ENCODE measurements at regions not wholly inside any gene's neighbourhood (a gene's known extent, or its start where the extent isn't known, plus 50 kb on each side); places are given as distances from the start of the nearest gene placed in this dataset.

DNA sequence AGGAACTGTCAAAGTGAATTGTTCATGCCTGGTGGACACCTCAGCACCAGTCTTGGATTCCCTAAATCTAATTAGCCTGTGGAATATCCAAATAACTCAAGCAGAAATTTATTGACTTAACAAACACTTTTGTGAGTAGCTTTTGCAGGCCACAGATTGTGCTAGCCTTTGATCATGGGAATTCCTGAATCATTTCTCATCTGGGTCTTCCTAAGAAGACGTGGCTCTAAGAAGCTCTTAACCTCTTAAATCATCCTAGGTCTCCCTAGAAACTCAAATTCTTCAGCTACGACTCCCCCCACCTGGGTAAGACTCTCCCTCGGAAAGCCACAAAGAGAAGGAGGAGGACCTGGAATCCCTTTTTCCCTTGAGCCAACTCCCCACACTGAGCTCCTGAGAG lies 53.8 kb upstream of the PSEN2 start:
- H3K4me3 Mint-ChIP-seq: no peak overlapping the region

DNA sequence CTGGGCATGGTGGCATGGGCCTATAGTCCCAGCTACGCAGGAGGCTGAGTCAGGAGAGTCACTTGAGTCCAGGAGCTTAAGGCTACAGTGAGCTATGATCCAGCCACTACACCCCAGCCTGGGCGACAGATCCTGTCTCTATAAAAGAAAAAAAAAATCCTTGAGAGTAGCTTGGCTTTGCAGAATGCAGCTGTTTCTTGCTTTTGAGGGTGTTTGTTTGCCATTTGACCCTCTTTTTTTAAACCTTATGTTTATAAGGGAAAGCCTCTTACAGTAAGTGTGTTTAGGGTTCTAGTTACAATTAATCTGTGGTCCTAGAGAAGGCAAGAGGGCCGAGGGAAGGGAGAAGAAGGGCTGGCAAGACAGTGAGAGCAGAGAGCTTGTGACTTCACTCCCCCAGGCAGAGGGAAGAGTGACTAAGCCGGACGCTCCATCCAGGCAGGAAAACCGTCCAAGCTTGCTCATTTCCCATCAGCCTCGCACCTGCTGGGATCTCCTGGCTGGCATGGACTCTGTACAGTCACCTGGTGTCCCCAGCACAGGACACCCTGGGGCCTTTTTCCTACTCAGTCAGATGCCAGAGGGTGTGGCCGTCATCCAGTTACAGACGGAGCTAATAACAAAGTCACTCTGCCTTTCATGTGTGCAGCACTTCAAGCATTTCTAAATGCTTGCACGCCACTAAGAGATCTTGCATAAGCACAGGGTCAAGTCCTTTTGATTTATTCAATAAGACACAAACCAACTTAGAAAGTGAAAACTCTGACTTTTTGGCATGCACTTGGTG lies 55.5 kb upstream of the PSEN2 start:
- Mint-ChIP-seq H3K4me1 (peaks cover 0 to 8% (median 4%) of the 10 kb centered on the region in 4 donors), H3K36me3 (no peaks in the 10 kb centered on the region), H3K9me3 (peaks cover 0 to under 1% (median 0%) of the 10 kb centered on the region in 7 donors), H3K27ac (peak overlapping the region in 1 of 3 donors; percentile 91), H3K27me3 (peaks cover 9% of the 10 kb centered on the region), H3K4me3 (no peak overlapping the region)
- Histone ChIP-seq H3K4me3 (ENCODE audit: low read depth, low read length) (no peak overlapping the region), H3K4me1 (ENCODE audit: control insufficient read depth, insufficient read depth, low read length, poor library complexity, severe bottlenecking) (no peaks in the 10 kb centered on the region), H3K36me3 (ENCODE audit: control insufficient read depth, insufficient read depth, low read length) (no peaks in the 10 kb centered on the region), H3K27ac (ENCODE audit: insufficient read depth, low read length, poor library complexity, severe bottlenecking) (no peak overlapping the region), H3K27me3 (ENCODE audit: control insufficient read depth, insufficient read depth, low read length) (no peaks in the 10 kb centered on the region), H3K9me3 (ENCODE audit: control insufficient read depth in 2 of 2, low read length in 2 of 2) (no peaks in the 10 kb centered on the region)
- DNase-seq (peak in 1 of 3 donors; percentile 37), ATAC-seq (ENCODE audit: low read depth in 2 of 2) (peak; percentile 37 to 53)

More for the DNA sequence above, 53.8 kb upstream of the PSEN2 start:
- Mint-ChIP-seq H3K9me3 (peaks cover 0 to 1% (median 0%) of the 10 kb centered on the region in 7 donors), H3K36me3 (no peaks in the 10 kb centered on the region), H3K27ac (no peak overlapping the region), H3K4me1 (peaks cover 0 to 8% (median 4%) of the 10 kb centered on the region in 4 donors), H3K27me3 (peaks cover 12% of the 10 kb centered on the region)
- Histone ChIP-seq H3K4me3 (ENCODE audit: low read depth, low read length) (no peak overlapping the region), H3K27ac (ENCODE audit: insufficient read depth, low read length, poor library complexity, severe bottlenecking) (no peak overlapping the region), H3K9me3 (ENCODE audit: control insufficient read depth in 2 of 2, low read length in 2 of 2) (no peaks in the 10 kb centered on the region), H3K4me1 (ENCODE audit: control insufficient read depth, insufficient read depth, low read length, poor library complexity, severe bottlenecking) (no peaks in the 10 kb centered on the region), H3K27me3 (ENCODE audit: control insufficient read depth, insufficient read depth, low read length) (no peaks in the 10 kb centered on the region), H3K36me3 (ENCODE audit: control insufficient read depth, insufficient read depth, low read length) (no peaks in the 10 kb centered on the region)
- no peak for ATAC-seq (ENCODE audit: low read depth in 2 of 2)
- DNase-seq: no peak

DNA sequence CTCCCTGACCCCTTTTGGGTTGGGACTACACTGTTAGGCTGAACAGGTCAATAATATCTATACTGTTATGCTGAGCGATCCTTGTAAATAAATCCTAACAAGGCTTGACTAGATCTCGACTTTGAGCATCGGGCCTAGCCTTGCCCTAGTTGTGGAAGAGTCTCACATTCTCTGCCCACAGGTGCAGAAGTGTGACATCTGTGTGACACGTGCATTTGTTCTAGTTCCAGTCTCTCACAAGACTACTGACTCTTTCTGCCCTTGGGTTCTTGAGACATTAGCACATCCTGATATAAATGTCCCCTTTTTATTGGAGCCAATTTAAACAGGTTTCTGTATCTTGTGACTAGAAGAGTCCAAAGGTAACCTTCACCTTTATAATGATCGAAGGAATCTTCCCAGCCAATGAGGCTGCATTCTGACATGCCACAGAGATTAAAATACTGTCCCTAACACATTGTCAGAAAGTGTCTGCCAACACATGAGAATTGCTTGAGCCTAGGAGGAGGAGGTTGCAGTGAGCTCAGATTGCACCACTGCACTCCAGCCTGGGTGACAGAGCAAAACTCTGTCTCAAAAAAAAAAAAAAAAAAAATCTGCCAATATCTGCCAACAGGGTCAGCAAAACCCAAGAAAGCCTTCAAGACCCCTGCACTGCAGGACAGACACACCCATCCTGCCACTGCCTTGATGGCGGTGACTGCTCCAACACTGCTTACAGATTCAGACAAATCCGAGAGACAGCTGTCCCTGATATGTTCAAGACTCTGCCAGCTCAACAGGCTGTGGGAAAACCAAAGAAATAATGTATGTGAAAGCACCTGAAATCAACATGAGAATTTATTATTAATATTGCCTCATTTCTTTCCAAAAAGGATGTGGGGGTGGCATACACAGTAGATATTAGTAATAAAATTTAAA lies 56.5 kb upstream of the PSEN2 start:
- H3K27ac Mint-ChIP-seq: no peak overlapping the region
- Histone ChIP-seq H3K27me3 (ENCODE audit: control insufficient read depth, insufficient read depth, low read length) (no peaks in the 10 kb centered on the region), H3K4me3 (ENCODE audit: low read depth, low read length) (no peak overlapping the region), H3K27ac (ENCODE audit: insufficient read depth, low read length, poor library complexity, severe bottlenecking) (no peak overlapping the region), H3K9me3 (ENCODE audit: control insufficient read depth in 2 of 2, low read length in 2 of 2) (no peaks in the 10 kb centered on the region), H3K36me3 (ENCODE audit: control insufficient read depth, insufficient read depth, low read length) (no peaks in the 10 kb centered on the region), H3K4me1 (ENCODE audit: control insufficient read depth, insufficient read depth, low read length, poor library complexity, severe bottlenecking) (no peaks in the 10 kb centered on the region)
- no peak overlapping the region for H3K4me3 Mint-ChIP-seq
- H3K9me3 Mint-ChIP-seq: no peaks in the 10 kb centered on the region
- peaks cover 10% of the 10 kb centered on the region for H3K27me3 Mint-ChIP-seq
- H3K4me1 Mint-ChIP-seq: peaks cover 0 to 8% (median 4%) of the 10 kb centered on the region in 4 donors
- DNase-seq (no peak), ATAC-seq (ENCODE audit: low read depth in 2 of 2) (no peak)
- no peaks in the 10 kb centered on the region for H3K36me3 Mint-ChIP-seq

DNA sequence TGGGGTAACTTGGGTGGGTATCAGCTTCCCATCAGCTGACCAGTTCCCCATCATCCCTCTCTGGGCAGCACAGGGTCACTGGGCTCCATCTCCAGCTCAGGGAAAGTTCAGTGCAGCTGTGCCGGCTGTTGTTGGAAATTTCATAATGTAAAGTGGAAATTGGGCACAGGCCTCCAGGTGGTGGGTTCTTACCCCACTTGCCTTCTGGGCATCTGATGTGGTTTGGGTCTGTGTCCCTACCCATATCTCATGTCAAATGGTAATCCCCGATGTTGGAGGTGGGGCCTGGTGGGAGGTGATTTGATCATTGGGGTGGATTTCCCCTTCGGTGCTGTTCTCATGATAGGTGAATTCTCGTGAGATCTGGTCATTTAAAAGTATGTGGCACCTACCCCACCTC lies 59.7 kb upstream of the PSEN2 start:
- no peak overlapping the region for H3K27ac Mint-ChIP-seq
- Histone ChIP-seq H3K27me3 (ENCODE audit: control insufficient read depth, insufficient read depth, low read length) (no peaks in the 10 kb centered on the region), H3K9me3 (ENCODE audit: control insufficient read depth in 2 of 2, low read length in 2 of 2) (no peaks in the 10 kb centered on the region), H3K27ac (ENCODE audit: insufficient read depth, low read length, poor library complexity, severe bottlenecking) (no peak overlapping the region), H3K4me3 (ENCODE audit: low read depth, low read length) (no peak overlapping the region), H3K4me1 (ENCODE audit: control insufficient read depth, insufficient read depth, low read length, poor library complexity, severe bottlenecking) (no peaks in the 10 kb centered on the region), H3K36me3 (ENCODE audit: control insufficient read depth, insufficient read depth, low read length) (no peaks in the 10 kb centered on the region)
- no peaks in the 10 kb centered on the region for H3K9me3 Mint-ChIP-seq
- H3K4me1 Mint-ChIP-seq: peaks cover 0 to 12% (median 4%) of the 10 kb centered on the region in 4 donors
- peaks cover 7% of the 10 kb centered on the region for H3K27me3 Mint-ChIP-seq
- H3K4me3 Mint-ChIP-seq: peak overlapping the region in 1 of 4 donors; percentile 3
- no peak for ATAC-seq (ENCODE audit: low read depth in 2 of 2)
- DNase-seq: no peak
- no peaks in the 10 kb centered on the region for H3K36me3 Mint-ChIP-seq

DNA sequence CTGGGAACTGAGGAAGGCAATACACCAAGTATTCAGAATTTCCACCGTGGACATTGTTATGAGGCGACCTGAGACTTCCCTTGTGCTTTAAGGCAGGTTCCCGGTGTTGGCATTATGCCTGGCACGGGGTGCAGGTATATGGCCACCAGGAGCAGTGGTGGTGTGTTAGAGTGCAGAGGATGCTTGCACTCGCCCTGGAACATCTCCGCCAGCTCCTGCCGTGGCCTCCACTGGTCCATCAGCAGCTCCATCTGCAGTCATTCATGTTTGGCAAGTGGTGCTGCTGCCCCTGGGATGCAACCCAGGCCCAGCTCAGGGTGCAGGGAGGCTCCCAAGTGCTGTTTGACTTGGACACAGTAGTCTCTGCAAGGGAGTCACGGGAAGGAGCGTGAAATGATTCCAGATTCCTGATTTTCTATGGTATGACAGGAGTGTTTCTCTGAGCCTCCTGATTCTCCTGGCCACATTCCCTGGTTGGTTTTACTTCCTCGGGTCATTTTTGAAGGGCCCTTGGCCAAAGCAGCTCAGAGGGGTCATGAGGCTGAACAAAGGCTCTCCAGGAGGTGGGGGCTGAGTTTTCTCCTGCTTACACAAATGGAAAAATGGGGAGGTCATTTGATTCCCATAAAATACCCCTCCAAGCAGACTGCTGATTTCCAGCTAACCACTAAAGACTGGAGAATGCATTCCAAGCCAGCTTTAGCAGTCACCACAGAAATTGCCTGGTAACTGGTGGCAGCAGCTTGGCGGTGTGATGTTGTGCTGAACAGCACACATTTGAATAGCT lies 60.4 kb upstream of the PSEN2 start:
- ATAC-seq (ENCODE audit: low read depth in 2 of 2) (no peak), DNase-seq (no peak)
- no peaks in the 10 kb centered on the region for H3K9me3 ChIP-seq (ENCODE audit: control insufficient read depth in 2 of 2, low read length in 2 of 2)
- no peak overlapping the region for H3K27ac ChIP-seq (ENCODE audit: insufficient read depth, low read length, poor library complexity, severe bottlenecking)
- no peak overlapping the region for H3K4me3 ChIP-seq (ENCODE audit: low read depth, low read length)
- Mint-ChIP-seq H3K9me3 (no peaks in the 10 kb centered on the region), H3K4me1 (peaks cover 0 to 8% (median 5%) of the 10 kb centered on the region in 4 donors), H3K4me3 (no peak overlapping the region), H3K27me3 (peaks cover 7% of the 10 kb centered on the region), H3K36me3 (no peaks in the 10 kb centered on the region), H3K27ac (no peak overlapping the region)
- no peaks in the 10 kb centered on the region for H3K4me1 ChIP-seq (ENCODE audit: control insufficient read depth, insufficient read depth, low read length, poor library complexity, severe bottlenecking)
- no peaks in the 10 kb centered on the region for H3K36me3 ChIP-seq (ENCODE audit: control insufficient read depth, insufficient read depth, low read length)
- H3K27me3 ChIP-seq (ENCODE audit: control insufficient read depth, insufficient read depth, low read length): no peaks in the 10 kb centered on the region

DNA sequence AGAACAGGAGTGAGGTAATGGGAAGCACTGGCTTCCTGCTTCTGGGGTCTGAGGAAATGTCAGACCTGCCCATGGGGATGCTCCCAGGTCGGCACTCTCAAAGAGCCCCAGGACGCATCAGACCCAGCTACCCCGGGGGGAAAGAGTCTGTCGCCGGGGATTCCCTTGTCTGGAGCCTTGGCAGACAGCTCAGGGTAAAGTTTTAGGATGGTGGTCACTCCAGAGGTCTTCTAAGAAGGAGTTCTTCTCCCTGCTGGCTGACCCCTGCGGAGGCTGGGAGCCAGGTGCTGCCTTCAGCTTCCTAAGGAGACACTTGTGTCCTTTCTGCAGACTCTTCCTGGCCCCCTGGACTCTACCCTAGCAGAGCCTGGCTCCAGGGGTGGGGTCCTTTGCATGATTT lies 61.9 kb upstream of the PSEN2 start:
- no peak for DNase-seq
- Mint-ChIP-seq H3K27ac (no peak overlapping the region), H3K27me3 (peaks cover 7% of the 10 kb centered on the region), H3K4me1 (peaks cover 0 to 8% (median 7%) of the 10 kb centered on the region in 4 donors), H3K4me3 (no peak overlapping the region), H3K36me3 (no peaks in the 10 kb centered on the region), H3K9me3 (no peaks in the 10 kb centered on the region)
- no peaks in the 10 kb centered on the region for H3K4me1 ChIP-seq (ENCODE audit: control insufficient read depth, insufficient read depth, low read length, poor library complexity, severe bottlenecking)
- no peaks in the 10 kb centered on the region for H3K36me3 ChIP-seq (ENCODE audit: control insufficient read depth, insufficient read depth, low read length)
- H3K4me3 ChIP-seq (ENCODE audit: low read depth, low read length): no peak overlapping the region
- H3K27me3 ChIP-seq (ENCODE audit: control insufficient read depth, insufficient read depth, low read length): no peaks in the 10 kb centered on the region
- no peak overlapping the region for H3K27ac ChIP-seq (ENCODE audit: insufficient read depth, low read length, poor library complexity, severe bottlenecking)
- H3K9me3 ChIP-seq (ENCODE audit: control insufficient read depth in 2 of 2, low read length in 2 of 2): no peaks in the 10 kb centered on the region
- no peak for ATAC-seq (ENCODE audit: low read depth in 2 of 2)

DNA sequence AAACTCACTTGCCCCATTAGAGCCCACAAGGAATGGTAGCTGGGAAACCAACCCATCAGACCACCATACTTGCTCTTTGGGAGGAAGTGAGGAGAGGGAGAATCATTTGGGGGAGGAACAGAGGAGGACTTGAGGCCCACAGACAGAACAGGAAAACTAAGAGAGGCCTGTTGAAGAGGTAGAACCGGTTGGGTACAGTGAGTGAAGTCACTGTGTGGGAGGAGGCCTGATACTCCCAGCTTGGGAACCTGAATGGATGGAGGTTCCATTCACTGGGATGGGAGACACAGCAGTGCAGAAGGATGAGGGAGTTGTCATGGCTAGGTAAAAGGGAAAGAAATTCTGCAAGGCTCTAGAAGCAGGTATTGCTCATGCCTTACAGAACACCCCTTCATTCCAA lies 63.4 kb upstream of the PSEN2 start:
- H3K4me1 ChIP-seq (ENCODE audit: control insufficient read depth, insufficient read depth, low read length, poor library complexity, severe bottlenecking): no peaks in the 10 kb centered on the region
- H3K27ac Mint-ChIP-seq: peak overlapping the region in 1 of 3 donors; percentile 58
- no peaks in the 10 kb centered on the region for H3K36me3 Mint-ChIP-seq
- H3K27me3 ChIP-seq (ENCODE audit: control insufficient read depth, insufficient read depth, low read length): no peaks in the 10 kb centered on the region
- no peak overlapping the region for H3K27ac ChIP-seq (ENCODE audit: insufficient read depth, low read length, poor library complexity, severe bottlenecking)
- DNase-seq: no peak
- H3K4me1 Mint-ChIP-seq: peaks cover 0 to 8% (median 4%) of the 10 kb centered on the region in 4 donors
- no peak for ATAC-seq (ENCODE audit: low read depth in 2 of 2)
- H3K9me3 ChIP-seq (ENCODE audit: control insufficient read depth in 2 of 2, low read length in 2 of 2): no peaks in the 10 kb centered on the region
- H3K4me3 Mint-ChIP-seq: no peak overlapping the region
- no peak overlapping the region for H3K4me3 ChIP-seq (ENCODE audit: low read depth, low read length)
- peaks cover 7% of the 10 kb centered on the region for H3K27me3 Mint-ChIP-seq
- no peaks in the 10 kb centered on the region for H3K36me3 ChIP-seq (ENCODE audit: control insufficient read depth, insufficient read depth, low read length)
- no peaks in the 10 kb centered on the region for H3K9me3 Mint-ChIP-seq

Measured in CD4-positive, CD25-positive, alpha-beta regulatory T cell (primary cell).